HEK293 (cell line): ENCODE measurements at regions not wholly inside any gene's neighbourhood (a gene's known extent, or its start where the extent isn't known, plus 50 kb on each side); places are given as distances from the start of the nearest gene placed in this dataset.

ENCODE experiments used
- EGR2 ChIP-seq: fragments of 450-650 bp; formaldehyde crosslinking; IDR thresholded peaks from 2 replicates; pipeline ENCODE4 v1.5.1; 2016; ENCODE audit warnings: low read depth, missing biosample characterization, missing genetic modification characterization
- GLIS1 ChIP-seq: fragments of 450-650 bp; formaldehyde crosslinking; IDR thresholded peaks from 2 replicates; pipeline ENCODE4 v1.5.1; 2016; ENCODE audit warnings: missing biosample characterization, missing genetic modification characterization
- GLIS2 ChIP-seq: fragments of 450-650 bp; formaldehyde crosslinking; IDR thresholded peaks from 2 replicates; pipeline ENCODE4 v1.5.1; 2016; ENCODE audit warnings: missing biosample characterization, missing genetic modification characterization
- INSM2 ChIP-seq: fragments of 450-650 bp; formaldehyde crosslinking; IDR thresholded peaks from 2 replicates; pipeline ENCODE4 v1.5.1; 2016; ENCODE audit warnings: missing biosample characterization, missing genetic modification characterization
- KLF1 ChIP-seq: fragments of 450-650 bp; formaldehyde crosslinking; IDR thresholded peaks from 2 replicates; pipeline ENCODE4 v1.5.1; 2016; ENCODE audit warnings: missing biosample characterization, missing genetic modification characterization
- KLF17 ChIP-seq: fragments of 450-650 bp; formaldehyde crosslinking; IDR thresholded peaks from 2 replicates; pipeline ENCODE4 v1.5.1; 2016; ENCODE audit warnings: missing biosample characterization, missing genetic modification characterization
- MYNN ChIP-seq: fragments of 450-650 bp; formaldehyde crosslinking; IDR thresholded peaks from 2 replicates; pipeline ENCODE4 v1.5.1; 2016; ENCODE audit warnings: missing biosample characterization, missing genetic modification characterization, borderline replicate concordance
- MZF1 ChIP-seq: fragments of 450-650 bp; formaldehyde crosslinking; IDR thresholded peaks from 2 replicates; pipeline ENCODE4 v1.5.1; 2017; ENCODE audit warnings: missing biosample characterization, missing genetic modification characterization, borderline replicate concordance
- PATZ1 ChIP-seq: fragments of 450-650 bp; formaldehyde crosslinking; IDR thresholded peaks from 2 replicates; pipeline ENCODE4 v1.5.1; 2016; ENCODE audit warnings: missing biosample characterization, missing genetic modification characterization
- SP7 ChIP-seq: fragments of 450-650 bp; formaldehyde crosslinking; IDR thresholded peaks from 2 replicates; pipeline ENCODE4 v1.5.1; 2016; ENCODE audit warnings: missing biosample characterization, missing genetic modification characterization
- ZIC2 ChIP-seq: fragments of 450-650 bp; formaldehyde crosslinking; IDR thresholded peaks from 2 replicates; pipeline ENCODE4 v1.5.1; 2016; ENCODE audit warnings: missing biosample characterization, missing genetic modification characterization
- ZNF341 ChIP-seq: fragments of 450-650 bp; formaldehyde crosslinking; IDR thresholded peaks from 2 replicates; pipeline ENCODE4; 2016; ENCODE audit warnings: low read depth, missing biosample characterization, missing genetic modification characterization
- ZNF560 ChIP-seq: fragments of 450-650 bp; formaldehyde crosslinking; IDR thresholded peaks from 2 replicates; pipeline ENCODE4 v1.5.1; 2017; ENCODE audit warnings: missing biosample characterization, missing genetic modification characterization, borderline replicate concordance
- ZNF626 ChIP-seq: fragments of 450-650 bp; sonication (Bioruptor Pico); formaldehyde crosslinking; IDR thresholded peaks from 2 replicates; pipeline ENCODE4 v1.5.1; 2018; ENCODE audit warnings: missing biosample characterization, missing genetic modification characterization, inconsistent platforms
- ZNF768 ChIP-seq: fragments of 450-650 bp; formaldehyde crosslinking; IDR thresholded peaks from 2 replicates; pipeline ENCODE4 v1.5.1; 2018; ENCODE audit warnings: missing biosample characterization, mild to moderate bottlenecking, missing genetic modification characterization
- ZNF791 ChIP-seq: fragments of 450-650 bp; formaldehyde crosslinking; IDR thresholded peaks from 2 replicates; pipeline ENCODE4 v1.5.1; 2016; ENCODE audit warnings: missing biosample characterization, missing genetic modification characterization
- ZNF792 ChIP-seq: fragments of 450-650 bp; formaldehyde crosslinking; IDR thresholded peaks from 2 replicates; pipeline ENCODE4 v1.5.1; 2016; ENCODE audit warnings: missing biosample characterization, missing genetic modification characterization
- ZNF843 ChIP-seq: fragments of 450-650 bp; formaldehyde crosslinking; IDR thresholded peaks from 2 replicates; pipeline ENCODE4 v1.5.1; 2016; ENCODE audit warnings: missing biosample characterization, missing genetic modification characterization
- TF ChIP-seq, protein P1 (sequence below): fragments of 450-650 bp; formaldehyde crosslinking; IDR thresholded peaks from 2 replicates; pipeline ENCODE4 v1.5.1; 2016; ENCODE audit warnings: missing biosample characterization, missing genetic modification characterization

- TF ChIP-seq ZNF792 (tag by site-specific recombination) (no peak), ZNF791 (no peak), PATZ1 (tag by site-specific recombination) (no peak), ZNF341 (tag by site-specific recombination) (0 out of 2 replicates have a peak, but pooled peaks have one; percentile 11), GLIS2 (0 out of 2 replicates have a peak, but pooled peaks have one; percentile 17), MYNN (tag by site-specific recombination) (no peak), EGR2 (tag by site-specific recombination) (peak; percentile 38; the same call in 1 of the 2 replicates), SP7 (no peak), ZIC2 (tag by site-specific recombination) (peak; percentile 99), ZNF560 (tag by site-specific recombination) (no peak), MZF1 (tag by site-specific recombination) (no peak), KLF17 (tag by site-specific recombination) (0 out of 2 replicates have a peak, but pooled peaks have one; percentile 32), INSM2 (no peak), GLIS1 (tag by site-specific recombination) (peak; percentile 98), ZNF626 (tag by site-specific recombination) (no peak), KLF1 (tag by site-specific recombination) (peak; percentile 83), ZNF843 (no peak), ZNF768 (no peak)
- TF ChIP-seq, protein P1, sequence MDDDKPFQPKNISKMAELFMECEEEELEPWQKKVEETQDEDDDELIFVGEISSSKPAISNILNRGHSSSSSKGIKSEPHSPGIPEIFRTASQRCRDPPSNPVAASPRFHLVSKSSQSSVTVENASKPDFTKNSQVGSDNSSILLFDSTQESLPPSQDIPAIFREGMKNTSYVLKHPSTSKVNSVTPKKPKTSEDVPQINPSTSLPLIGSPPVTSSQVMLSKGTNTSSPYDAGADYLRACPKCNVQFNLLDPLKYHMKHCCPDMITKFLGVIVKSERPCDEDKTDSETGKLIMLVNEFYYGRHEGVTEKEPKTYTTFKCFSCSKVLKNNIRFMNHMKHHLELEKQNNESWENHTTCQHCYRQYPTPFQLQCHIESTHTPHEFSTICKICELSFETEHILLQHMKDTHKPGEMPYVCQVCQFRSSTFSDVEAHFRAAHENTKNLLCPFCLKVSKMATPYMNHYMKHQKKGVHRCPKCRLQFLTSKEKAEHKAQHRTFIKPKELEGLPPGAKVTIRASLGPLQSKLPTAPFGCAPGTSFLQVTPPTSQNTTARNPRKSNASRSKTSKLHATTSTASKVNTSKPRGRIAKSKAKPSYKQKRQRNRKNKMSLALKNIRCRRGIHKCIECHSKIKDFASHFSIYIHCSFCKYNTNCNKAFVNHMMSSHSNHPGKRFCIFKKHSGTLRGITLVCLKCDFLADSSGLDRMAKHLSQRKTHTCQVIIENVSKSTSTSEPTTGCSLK (tag by site-specific recombination): no peak
These were observed 313.7 kb downstream of the MN1 start (continued) for GRCh38 chr22:27487600-27488452.
